ENCODE measurements at regions not wholly inside any gene's neighbourhood (a gene's known extent, or its start where the extent isn't known, plus 50 kb on each side); places are given as distances from the start of the nearest gene placed in this dataset.

DNA sequence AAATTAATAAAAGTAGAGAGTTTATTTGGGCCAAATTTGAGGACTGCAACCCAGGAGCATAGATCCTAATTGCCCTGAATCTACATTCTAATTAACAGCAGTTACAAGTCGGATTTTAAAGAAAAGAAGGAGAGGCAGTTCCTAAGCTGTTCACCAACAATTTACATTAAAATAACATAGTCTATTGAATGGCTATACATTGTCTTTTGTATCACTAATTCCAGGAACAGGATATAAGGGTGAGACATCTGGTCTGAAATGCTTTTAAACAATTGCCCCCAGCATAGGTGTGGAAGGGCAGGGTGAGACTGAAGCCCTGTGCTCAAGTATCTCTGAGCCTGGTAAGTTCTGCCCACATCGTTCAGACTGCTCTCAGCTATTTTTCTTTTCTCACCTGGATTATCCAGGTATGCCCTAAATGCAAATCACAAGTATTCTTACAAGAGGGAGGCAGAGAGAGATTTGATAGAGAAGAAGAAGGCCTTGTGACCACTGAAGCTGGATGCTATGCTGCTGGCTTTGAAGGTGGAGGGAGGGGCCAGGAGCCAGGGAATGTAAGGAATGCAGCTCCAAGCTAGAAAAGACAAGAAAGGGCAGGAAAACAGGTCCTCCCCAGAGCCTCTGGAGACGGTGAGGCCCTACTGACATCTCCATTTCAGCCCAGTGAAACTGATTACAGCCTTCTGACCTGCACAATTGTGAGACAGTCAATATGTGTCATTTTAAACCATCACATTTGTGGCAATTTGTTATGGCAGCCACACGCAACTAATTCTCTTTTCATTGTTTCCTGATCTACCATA is 189.4 kb upstream of the ARL4C start:
- no peaks in the 10 kb centered on the region for H3K9me3 ChIP-seq
- H3K27me3 ChIP-seq = no peaks in the 10 kb centered on the region
- DNase-seq (ENCODE audit: low spot score in 2 of 2) = no peak
- H3K27ac ChIP-seq = no peak overlapping the region
- H3K4me1 ChIP-seq = peaks cover 6 to 9% of the 10 kb centered on the region in 2 donors
- intact Hi-C loops (cut with DNase I) = no loop called here
- TF ChIP-seq, protein P1, sequence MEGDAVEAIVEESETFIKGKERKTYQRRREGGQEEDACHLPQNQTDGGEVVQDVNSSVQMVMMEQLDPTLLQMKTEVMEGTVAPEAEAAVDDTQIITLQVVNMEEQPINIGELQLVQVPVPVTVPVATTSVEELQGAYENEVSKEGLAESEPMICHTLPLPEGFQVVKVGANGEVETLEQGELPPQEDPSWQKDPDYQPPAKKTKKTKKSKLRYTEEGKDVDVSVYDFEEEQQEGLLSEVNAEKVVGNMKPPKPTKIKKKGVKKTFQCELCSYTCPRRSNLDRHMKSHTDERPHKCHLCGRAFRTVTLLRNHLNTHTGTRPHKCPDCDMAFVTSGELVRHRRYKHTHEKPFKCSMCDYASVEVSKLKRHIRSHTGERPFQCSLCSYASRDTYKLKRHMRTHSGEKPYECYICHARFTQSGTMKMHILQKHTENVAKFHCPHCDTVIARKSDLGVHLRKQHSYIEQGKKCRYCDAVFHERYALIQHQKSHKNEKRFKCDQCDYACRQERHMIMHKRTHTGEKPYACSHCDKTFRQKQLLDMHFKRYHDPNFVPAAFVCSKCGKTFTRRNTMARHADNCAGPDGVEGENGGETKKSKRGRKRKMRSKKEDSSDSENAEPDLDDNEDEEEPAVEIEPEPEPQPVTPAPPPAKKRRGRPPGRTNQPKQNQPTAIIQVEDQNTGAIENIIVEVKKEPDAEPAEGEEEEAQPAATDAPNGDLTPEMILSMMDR (IDR thresholded peaks at IDR 0.05) = no peak
- no peaks in the 10 kb centered on the region for H3K36me3 ChIP-seq
- no peak overlapping the region for H3K4me3 ChIP-seq

DNA sequence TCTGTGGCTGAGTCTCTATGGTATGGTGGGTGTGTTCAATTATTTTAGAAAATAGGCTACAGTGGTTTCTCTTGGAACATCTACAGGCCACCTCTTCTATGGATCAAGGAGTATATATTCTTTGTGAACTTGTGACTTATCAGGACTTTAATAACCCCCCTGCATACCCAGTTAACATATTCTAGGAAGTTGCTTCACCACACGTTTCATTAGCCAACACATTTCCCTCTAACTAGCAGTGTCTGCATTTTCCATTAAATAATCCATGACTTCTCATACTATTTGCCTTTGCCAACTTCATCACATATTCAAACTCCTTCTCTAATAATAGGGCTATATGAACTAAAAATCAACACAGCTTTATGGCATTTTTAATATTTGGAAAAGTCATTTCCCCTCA is 187.6 kb upstream of the ARL4C start:
- Histone ChIP-seq H3K9me3 (no peaks in the 10 kb centered on the region), H3K4me3 (no peak overlapping the region), H3K4me1 (peaks cover 0 to 3% of the 10 kb centered on the region in 2 donors), H3K36me3 (no peaks in the 10 kb centered on the region), H3K27ac (no peak overlapping the region), H3K27me3 (no peaks in the 10 kb centered on the region)
- TF ChIP-seq, protein P1 (IDR thresholded peaks at IDR 0.05) = no peak
- intact Hi-C loops (cut with DNase I) = no loop called here
- DNase-seq (ENCODE audit: low spot score in 2 of 2) = no peak

DNA sequence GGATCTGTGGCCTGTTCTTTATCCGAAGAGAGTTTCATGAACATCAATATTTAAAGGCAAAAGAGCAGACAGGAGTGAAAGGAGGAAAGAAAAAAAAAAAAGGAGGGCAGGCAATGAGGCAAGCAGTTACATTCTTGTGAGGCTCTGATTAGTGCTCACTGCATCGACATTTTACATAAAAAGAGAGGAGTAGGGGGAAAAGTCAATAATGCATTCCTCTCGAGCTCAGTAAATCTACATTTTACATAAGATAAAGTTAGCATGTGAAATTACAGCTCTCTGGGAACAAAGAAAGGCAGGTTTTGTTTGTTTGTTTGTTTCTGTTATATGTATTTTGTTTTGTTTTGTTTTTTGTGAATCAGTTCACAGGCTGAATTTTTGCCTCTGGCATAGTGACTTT is 187.1 kb upstream of the ARL4C start:
- Histone ChIP-seq H3K9me3 (no peaks in the 10 kb centered on the region), H3K27ac (no peak overlapping the region), H3K4me1 (peaks cover 0 to 9% of the 10 kb centered on the region in 2 donors), H3K4me3 (no peak overlapping the region), H3K36me3 (no peaks in the 10 kb centered on the region), H3K27me3 (no peaks in the 10 kb centered on the region)
- no peak for DNase-seq (ENCODE audit: low spot score in 2 of 2)
- TF ChIP-seq, protein P1 (IDR thresholded peaks at IDR 0.05) = no peak
- intact Hi-C loops (cut with DNase I) = no loop called here

DNA sequence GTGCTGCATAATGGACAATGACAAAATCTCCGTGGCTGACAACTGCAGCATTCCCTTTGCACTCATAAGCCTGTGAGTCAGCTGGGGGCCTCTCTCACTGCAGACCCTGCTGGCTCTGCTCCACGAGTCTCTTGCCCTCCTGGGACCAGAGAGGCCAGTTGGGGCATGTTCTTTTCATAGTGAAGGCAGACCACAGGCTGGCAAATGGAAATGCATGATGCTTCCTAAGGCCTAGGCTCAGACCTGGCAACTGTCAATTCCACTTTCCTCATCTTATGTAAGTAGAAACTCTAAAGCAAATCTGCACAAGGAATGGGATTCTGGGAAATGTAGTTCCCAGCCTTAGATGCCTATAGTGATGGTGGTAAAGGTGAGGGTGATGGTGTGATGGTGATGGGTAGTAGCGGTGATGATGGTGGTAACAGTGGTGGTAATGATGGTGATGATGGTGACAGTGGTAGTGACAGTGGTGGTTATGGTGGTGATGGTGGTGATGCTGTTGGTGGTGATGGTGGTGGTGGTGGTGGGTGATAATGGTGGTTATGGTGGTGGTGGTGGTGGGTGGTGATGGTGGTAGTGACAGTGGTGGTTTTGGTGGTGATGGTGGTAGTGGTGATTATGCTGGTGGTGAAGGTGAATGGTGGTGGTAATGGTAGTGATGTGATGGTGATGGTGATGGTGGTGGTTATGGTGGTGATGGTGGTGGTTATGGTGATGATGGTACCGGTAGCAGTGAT is 185.8 kb upstream of the ARL4C start:
- no peak for DNase-seq (ENCODE audit: low spot score in 2 of 2)
- Histone ChIP-seq H3K4me3 (no peak overlapping the region), H3K9me3 (no peaks in the 10 kb centered on the region), H3K27ac (no peak overlapping the region), H3K27me3 (no peaks in the 10 kb centered on the region), H3K36me3 (no peaks in the 10 kb centered on the region), H3K4me1 (peaks cover 0 to 15% of the 10 kb centered on the region in 2 donors)
- intact Hi-C loops (cut with DNase I) = no loop called here
- TF ChIP-seq, protein P1 (IDR thresholded peaks at IDR 0.05) = no peak

DNA sequence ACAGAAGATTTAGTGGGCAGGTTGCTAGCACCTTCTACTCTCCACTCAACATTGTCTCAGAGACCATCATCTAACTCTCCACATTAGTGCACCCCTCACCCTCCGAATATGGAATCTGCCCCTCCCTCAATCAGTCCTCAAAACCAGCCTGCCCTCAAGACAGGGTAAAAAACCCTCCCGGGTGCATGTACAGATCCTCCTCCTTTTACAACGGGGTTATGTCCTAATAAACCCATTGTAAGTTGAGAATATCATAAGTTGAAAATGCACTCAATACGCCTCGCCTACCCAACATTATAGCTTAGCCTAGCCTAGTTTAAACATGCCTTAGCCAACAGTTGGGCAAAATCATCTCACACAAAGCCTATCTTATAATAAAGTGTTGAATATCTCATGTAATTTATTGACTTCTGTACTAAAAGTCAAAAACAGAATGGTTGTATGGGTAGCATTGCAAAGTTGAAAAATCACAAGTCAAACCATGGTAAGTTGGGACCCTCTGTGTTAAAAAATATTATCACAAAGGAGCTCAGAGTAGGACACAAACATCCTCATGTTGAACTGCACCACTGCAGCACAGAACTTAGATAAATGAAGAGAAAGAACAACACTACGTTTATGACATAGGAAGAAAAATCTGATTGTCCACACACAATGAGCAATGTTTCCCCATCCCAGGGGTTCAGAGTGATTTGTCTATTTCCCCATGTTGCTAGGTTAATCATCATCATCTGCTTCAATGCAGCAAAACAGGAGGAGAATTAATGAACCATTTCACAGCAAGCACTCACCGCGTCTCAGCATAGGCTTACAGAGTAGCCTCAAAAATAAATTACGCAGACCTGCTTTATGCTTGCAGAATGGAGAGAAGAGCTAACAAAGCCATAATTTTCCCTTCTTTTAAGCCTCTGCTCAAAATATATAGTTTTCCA is 184.1 kb upstream of the ARL4C start:
- Histone ChIP-seq H3K27ac (no peak overlapping the region), H3K9me3 (no peaks in the 10 kb centered on the region), H3K27me3 (no peaks in the 10 kb centered on the region), H3K4me3 (no peak overlapping the region), H3K4me1 (peaks cover 0 to 15% of the 10 kb centered on the region in 2 donors), H3K36me3 (no peaks in the 10 kb centered on the region)
- TF ChIP-seq, protein P1 (IDR thresholded peaks at IDR 0.05) = no peak
- DNase-seq (ENCODE audit: low spot score in 2 of 2) = no peak
- intact Hi-C loops (cut with DNase I) = no loop called here
